NT2/D1 (cell line): ENCODE measurements at regions not wholly inside any gene's neighbourhood (a gene's known extent, or its start where the extent isn't known, plus 50 kb on each side); places are given as distances from the start of the nearest gene placed in this dataset.

ENCODE experiments used
- DNase-seq: peaks from one replicate; pipeline ENCODE4 v3.0.0-alpha.2; 2011; ENCODE audit warnings: low read depth, low spot score
- H3K27me3 ChIP-seq: 2 replicates; pipeline ENCODE4 v1.6.0; 2011; ENCODE audit warnings: mild to moderate bottlenecking; ENCODE audit not compliant: insufficient read length, insufficient read depth
- H3K36me3 ChIP-seq: 2 replicates; pipeline ENCODE4 v1.6.1; 2011; ENCODE audit warnings: mild to moderate bottlenecking, low read length, mixed read lengths; ENCODE audit not compliant: insufficient read depth, insufficient read length
- H3K4me1 ChIP-seq: 2 replicates; pipeline ENCODE4 v1.5.1; 2011; ENCODE audit not compliant: insufficient read depth, insufficient read length
- H3K4me3 ChIP-seq: 2 replicates; pipeline ENCODE4 v1.5.1; 2011; ENCODE audit warnings: low read depth; ENCODE audit not compliant: insufficient read length
- H3K9ac ChIP-seq: 2 replicates; pipeline ENCODE4 v1.6.0; 2011; ENCODE audit warnings: low read depth; ENCODE audit not compliant: insufficient read length
- H3K9me3 ChIP-seq: 2 replicates; pipeline ENCODE4 v1.5.1; 2011; ENCODE audit warnings: mild to moderate bottlenecking, low read length; ENCODE audit not compliant: insufficient read depth
- SUZ12 ChIP-seq: IDR thresholded peaks from 2 replicates; pipeline ENCODE4 v1.6.1; 2011; ENCODE audit not compliant: insufficient read length, insufficient read depth; ENCODE audit errors: extremely low read depth
- YY1 ChIP-seq: IDR thresholded peaks from 2 replicates; pipeline ENCODE4 v1.6.1; 2011; ENCODE audit not compliant: insufficient read length, insufficient read depth
- ZNF274 ChIP-seq: IDR thresholded peaks from 2 replicates; pipeline ENCODE4 v1.6.1; 2011; ENCODE audit warnings: mild to moderate bottlenecking, low read depth, low read length

GRCh38 chr2:39513641-39514094, 76.6 kb upstream of the MAP4K3 start:
- H3K4me3 ChIP-seq: no peak overlapping the region
- TF ChIP-seq YY1: no peak
- no peak for TF ChIP-seq ZNF274
- no peak for TF ChIP-seq SUZ12
- H3K9ac ChIP-seq: no peak overlapping the region
- no peaks in the 10 kb centered on the region for H3K4me1 ChIP-seq
- H3K27me3 ChIP-seq: no peaks in the 10 kb centered on the region
- peak; percentile 38 for DNase-seq
- H3K36me3 ChIP-seq: no peaks in the 10 kb centered on the region
- H3K9me3 ChIP-seq: no peaks in the 10 kb centered on the region

GRCh38 chr2:39514825-39515224, 77.7 kb upstream of the MAP4K3 start:
- H3K27me3 ChIP-seq: no peaks in the 10 kb centered on the region
- no peak overlapping the region for H3K4me3 ChIP-seq
- no peak overlapping the region for H3K9ac ChIP-seq
- H3K9me3 ChIP-seq: no peaks in the 10 kb centered on the region; the same call in 1 of the 2 replicates
- DNase-seq: no peak
- no peaks in the 10 kb centered on the region for H3K4me1 ChIP-seq
- no peaks in the 10 kb centered on the region for H3K36me3 ChIP-seq
- no peak for TF ChIP-seq ZNF274

- Histone ChIP-seq H3K27me3 (no peaks in the 10 kb centered on the region), H3K4me1 (no peaks in the 10 kb centered on the region), H3K4me3 (no peak overlapping the region), H3K9ac (no peak overlapping the region), H3K9me3 (no peaks in the 10 kb centered on the region; the same call in 1 of the 2 replicates), H3K36me3 (no peaks in the 10 kb centered on the region)
- TF ChIP-seq ZNF274 (no peak), SUZ12 (no peak), YY1 (no peak)
- DNase-seq: no peak
Measured at GRCh38 chr2:39515273-39515896, 78.3 kb upstream of the MAP4K3 start.

- no peaks in the 10 kb centered on the region for H3K4me1 ChIP-seq
- peaks cover 3% of the 10 kb centered on the region; the same call in 1 of the 2 replicates for H3K9me3 ChIP-seq
- H3K4me3 ChIP-seq: no peak overlapping the region
- no peak overlapping the region for H3K9ac ChIP-seq
- TF ChIP-seq SUZ12: no peak
- no peak for TF ChIP-seq ZNF274
- no peak for TF ChIP-seq YY1
- H3K36me3 ChIP-seq: no peaks in the 10 kb centered on the region
- DNase-seq: no peak
- H3K27me3 ChIP-seq: no peaks in the 10 kb centered on the region
Measured at GRCh38 chr2:39515897-39516346, 78.8 kb upstream of the MAP4K3 start.

GRCh38 chr2:39516347-39517101, 79.4 kb upstream of the MAP4K3 start:
- peaks cover 9% of the 10 kb centered on the region for H3K9me3 ChIP-seq
- H3K36me3 ChIP-seq: no peaks in the 10 kb centered on the region
- no peaks in the 10 kb centered on the region for H3K27me3 ChIP-seq
- DNase-seq: peak; percentile 60
- no peak overlapping the region for H3K4me3 ChIP-seq
- no peak overlapping the region for H3K9ac ChIP-seq
- no peaks in the 10 kb centered on the region for H3K4me1 ChIP-seq
- TF ChIP-seq ZNF274 (no peak), SUZ12 (no peak), YY1 (no peak)

- Histone ChIP-seq H3K27me3 (no peaks in the 10 kb centered on the region), H3K4me1 (no peaks in the 10 kb centered on the region), H3K9ac (no peak overlapping the region)
Measured at GRCh38 chr2:39517102-39517436, 80.0 kb upstream of the MAP4K3 start.

GRCh38 chr2:39517622-39518021, 80.5 kb upstream of the MAP4K3 start:
- Histone ChIP-seq H3K4me3 (no peak overlapping the region), H3K27me3 (no peaks in the 10 kb centered on the region), H3K4me1 (no peaks in the 10 kb centered on the region), H3K36me3 (no peaks in the 10 kb centered on the region), H3K9me3 (peaks cover 18% of the 10 kb centered on the region), H3K9ac (no peak overlapping the region)
- no peak for TF ChIP-seq ZNF274
- TF ChIP-seq YY1: no peak
- no peak for TF ChIP-seq SUZ12
- no peak for DNase-seq

More at GRCh38 chr2:39517102-39517436, 80.0 kb upstream of the MAP4K3 start:
- Histone ChIP-seq H3K36me3 (no peaks in the 10 kb centered on the region), H3K4me3 (no peak overlapping the region), H3K9me3 (peaks cover 15% of the 10 kb centered on the region)
- no peak for TF ChIP-seq YY1
- TF ChIP-seq ZNF274: no peak
- TF ChIP-seq SUZ12: no peak
- DNase-seq: no peak
